Fibroblast of skin of left quadriceps (primary cell): ENCODE measurements at regions not wholly inside any gene's neighbourhood (a gene's known extent, or its start where the extent isn't known, plus 50 kb on each side); places are given as distances from the start of the nearest gene placed in this dataset.
"Not testable (repeated sequence)": the region's sequence is repeated elsewhere in the genome, so short reads cannot be mapped to it uniquely, and the experiment has no call there.

Experiments
- DNase-seq, 2 experiments: peaks; one replicate each; pipeline ENCODE4 v3.0.0-alpha.2; 2013; ENCODE audit warnings: low read depth in 2 of 2

- DNase-seq, result not testable (repeated sequence)
Measured at GRCh38 chr10:28896791-28897409, 219.6 kb downstream of the BAMBI start.

DNA sequence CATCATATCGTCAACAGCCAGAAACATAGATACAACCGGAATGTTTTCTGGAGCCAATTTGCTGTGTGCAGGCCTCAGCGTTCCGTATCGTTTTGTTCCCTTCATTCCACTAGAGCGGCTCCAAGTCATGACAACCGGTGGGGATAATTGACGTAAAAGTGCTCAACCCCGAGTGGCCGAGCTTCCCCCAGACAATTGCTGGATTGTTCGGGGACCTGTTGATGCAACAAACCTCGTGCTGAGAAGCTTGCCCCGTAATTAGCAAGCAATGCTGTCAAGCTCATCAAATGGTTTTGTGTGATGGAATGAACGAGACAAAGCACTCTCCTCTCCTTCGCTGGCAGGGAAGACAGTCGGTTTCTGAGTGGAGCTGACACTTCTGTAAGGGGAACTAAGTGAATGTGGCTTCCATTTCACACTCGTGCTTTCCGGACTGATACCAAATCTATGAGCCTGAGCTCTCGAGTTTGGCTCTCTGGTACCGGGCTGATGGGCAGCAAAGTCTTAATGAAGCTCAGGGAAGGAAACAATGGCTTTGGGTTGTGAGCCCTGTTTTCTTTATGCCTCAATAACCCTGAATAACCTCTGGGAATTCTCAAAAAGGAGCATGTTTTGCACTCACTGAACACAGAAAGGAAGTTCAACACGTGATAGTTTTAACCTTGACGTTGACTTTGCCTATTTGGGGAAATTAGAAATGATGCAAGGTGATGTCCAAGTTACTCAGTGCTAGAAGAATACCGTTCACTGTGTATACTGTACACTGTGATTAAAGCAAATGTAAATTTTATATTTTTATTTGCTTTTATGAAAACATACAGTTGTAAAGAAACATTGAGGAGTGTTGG, 220.5 kb downstream of the BAMBI start:
- DNase-seq, result no peak

GRCh38 chr10:28902215-28902614, 224.9 kb downstream of the BAMBI start:
- no peak for DNase-seq

DNA sequence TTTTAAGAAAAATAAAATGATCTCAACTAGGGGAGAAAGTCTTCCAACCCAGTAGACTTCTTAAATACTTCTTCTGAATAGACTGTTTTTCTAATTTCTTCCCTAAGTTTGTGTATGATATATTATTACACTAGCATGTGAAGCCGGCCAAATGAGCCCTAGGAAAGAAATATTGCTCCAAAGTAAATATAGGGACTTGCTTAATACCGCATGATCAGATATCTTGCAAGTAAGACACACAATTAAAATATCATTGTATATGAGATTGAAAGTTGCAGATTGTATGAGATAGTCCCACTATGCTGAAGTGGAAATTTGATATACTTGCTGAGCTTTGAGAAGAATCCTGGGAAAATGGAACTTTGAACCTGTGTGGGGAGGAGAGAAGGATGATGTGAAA, 225.7 kb downstream of the BAMBI start:
- DNase-seq, result no peak

DNA sequence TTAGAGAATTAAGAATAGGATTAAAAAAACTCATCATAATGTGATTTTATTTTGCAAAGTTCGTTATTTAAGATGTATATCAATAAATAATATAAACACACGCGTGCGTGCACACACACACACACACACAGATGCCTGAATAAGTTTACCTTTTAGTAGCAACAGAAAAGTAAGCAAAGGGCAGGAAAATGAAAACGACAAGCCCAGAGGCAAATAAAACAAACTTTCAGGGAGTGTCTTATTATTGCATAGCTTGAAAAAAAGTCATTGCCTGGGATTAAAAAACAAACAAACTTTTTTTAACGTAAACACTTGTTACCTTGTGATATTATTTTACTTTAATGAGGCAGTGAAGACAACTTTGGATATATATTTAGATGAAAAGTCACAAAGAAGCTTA, 226.4 kb downstream of the BAMBI start:
- no peak for DNase-seq

GRCh38 chr10:28905371-28905770, 228.1 kb downstream of the BAMBI start:
- DNase-seq, result no peak

- DNase-seq, result no peak
Measured at GRCh38 chr10:28906011-28906411, 228.7 kb downstream of the BAMBI start.

GRCh38 chr10:28906415-28906814, 229.1 kb downstream of the BAMBI start:
- DNase-seq, result no peak

- DNase-seq, result no peak
Measured at GRCh38 chr10:28906934-28907333, 229.6 kb downstream of the BAMBI start.

DNA sequence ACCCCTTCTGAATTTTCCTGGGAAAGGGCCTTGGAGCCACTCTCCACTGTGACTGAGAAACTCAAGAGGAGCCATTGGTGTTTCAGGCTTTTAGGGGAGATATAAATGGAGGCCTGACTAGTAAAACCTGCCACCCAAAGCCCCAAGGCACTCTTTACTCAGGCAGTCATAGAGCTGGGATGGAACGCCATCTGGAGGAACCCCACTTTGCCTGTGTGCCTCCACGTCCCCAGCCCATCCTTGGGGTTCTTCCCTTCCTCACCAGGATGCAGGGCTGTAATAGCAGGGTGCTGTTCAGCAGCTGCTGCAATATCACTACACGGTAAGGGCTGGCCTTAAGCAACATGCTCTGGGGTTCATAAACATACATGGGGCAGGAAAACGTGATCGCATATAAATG, 232.6 kb downstream of the BAMBI start:
- DNase-seq, result no peak

DNA sequence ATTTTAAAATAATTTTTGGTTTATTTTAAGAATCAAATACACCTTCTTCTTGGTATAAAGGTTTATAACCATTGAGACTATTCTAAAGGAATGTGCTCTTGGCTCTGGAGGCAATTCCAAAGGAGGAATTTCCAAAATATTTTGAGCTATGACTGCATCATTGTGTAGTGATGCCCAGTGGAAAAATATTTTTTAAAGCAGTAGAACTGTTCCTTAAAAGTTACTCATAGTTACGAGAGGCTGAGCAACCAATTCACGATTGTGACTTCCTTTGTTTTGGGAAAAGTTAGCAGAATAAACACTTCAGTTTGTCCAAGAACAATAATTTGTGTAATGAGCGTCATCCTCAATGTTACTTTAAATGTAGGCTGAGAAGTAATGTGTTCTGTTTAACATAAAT, 233.6 kb downstream of the BAMBI start:
- peak; percentile 19 to 28 for DNase-seq

- not testable (repeated sequence) for DNase-seq
Measured at GRCh38 chr10:28911511-28911910, 234.2 kb downstream of the BAMBI start.

- DNase-seq, result no peak
Measured at GRCh38 chr10:28912017-28912783, 234.9 kb downstream of the BAMBI start.

DNA sequence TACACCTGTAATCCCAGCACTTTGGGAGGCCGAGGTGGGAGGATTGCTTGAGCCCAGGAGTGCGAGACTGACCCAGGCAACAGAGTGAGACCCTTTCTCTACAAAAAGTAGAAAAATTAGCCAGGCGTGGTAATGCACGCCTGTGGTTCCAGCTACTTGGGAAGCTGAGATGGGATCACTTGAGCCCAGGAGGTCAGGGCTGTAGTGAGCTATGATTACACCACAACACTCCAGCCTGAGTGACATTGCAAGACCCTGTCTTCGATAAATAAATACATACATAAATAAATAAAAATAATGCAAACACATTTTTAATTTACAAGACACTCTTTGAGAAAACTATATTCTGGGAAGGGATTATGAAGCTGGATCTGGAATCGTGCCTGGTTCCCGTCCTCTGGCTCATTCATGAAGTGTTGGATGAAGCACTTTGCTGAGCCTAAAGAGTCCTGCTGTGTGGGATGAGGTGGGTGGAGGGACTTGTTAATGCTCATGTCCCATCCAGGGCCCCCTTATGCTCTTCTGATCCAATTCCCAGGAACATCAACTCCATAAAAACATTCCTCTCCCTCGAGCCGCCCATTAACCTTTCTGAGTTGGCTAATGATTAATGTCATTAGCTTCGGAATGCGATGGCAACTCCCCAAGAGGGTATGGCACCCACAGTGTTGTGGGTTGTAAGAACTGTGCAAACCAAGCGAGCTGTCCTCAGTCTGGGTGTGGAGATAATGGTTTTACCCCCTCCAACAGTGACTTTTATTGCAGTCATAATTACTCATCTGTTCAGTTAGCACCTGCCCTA, 236.3 kb downstream of the BAMBI start:
- DNase-seq, result no peak

- no peak for DNase-seq
Measured at GRCh38 chr10:28914701-28915100, 237.4 kb downstream of the BAMBI start.

GRCh38 chr10:28915989-28916588, 238.8 kb downstream of the BAMBI start:
- no peak for DNase-seq

DNA sequence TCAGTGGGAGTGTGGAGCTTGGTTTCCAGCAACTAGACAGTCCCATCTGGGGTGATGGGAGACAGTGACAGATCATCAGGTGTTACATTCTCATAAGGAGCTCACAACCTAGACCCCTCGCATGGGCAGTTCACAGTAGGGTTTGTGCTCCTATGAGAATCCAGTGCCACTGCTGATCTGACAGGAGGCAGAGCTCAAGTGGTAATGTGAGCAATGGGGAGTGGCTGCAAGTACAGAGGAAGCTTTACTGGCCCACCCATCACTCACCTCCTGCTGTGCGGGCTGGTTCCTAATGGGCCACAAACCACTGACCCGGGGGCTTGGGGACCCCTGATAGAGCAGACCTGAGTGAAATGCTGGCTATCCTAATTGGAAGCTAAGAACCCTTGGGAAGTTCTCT, 242.8 kb downstream of the BAMBI start:
- no peak for DNase-seq

DNA sequence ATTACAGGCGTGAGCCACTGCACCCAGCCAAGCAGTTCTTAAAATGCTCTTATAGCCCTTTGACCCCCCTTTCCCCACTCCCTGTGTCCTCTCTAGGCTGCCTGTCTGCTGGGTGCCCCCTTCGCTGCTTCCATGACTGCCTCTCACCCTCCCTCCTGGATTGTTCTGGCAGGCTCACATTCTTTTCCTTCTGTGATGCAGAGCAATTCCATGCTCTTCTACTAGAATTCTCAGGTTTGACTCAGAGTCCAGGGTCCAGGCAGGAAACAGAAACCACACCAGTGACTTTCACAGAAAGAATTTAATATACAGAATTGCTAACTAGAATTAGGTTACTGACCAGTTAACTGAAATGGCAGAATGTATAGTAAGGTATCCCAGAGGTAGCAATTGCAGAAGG, 244.8 kb downstream of the BAMBI start:
- DNase-seq, result no peak

DNA sequence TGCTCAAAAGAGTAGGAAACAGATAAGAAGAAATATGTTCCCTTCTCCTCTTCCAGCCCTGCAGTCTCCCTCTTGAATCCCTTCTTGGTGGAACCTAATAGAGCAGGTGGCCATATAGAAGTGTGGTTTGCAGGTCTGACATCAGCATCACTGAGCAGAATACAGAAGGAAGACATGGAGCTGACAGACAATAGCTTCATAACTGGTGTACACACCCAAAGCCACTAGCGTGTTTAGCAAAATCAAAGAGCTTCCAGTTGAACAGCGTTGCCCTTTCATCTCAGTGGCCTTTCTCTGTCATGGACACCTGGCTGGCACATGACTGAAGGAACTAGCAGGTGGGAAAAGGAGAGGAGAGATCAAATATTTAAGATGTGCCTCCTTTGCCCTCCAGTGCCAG, 245.5 kb downstream of the BAMBI start:
- DNase-seq, result no peak

DNA sequence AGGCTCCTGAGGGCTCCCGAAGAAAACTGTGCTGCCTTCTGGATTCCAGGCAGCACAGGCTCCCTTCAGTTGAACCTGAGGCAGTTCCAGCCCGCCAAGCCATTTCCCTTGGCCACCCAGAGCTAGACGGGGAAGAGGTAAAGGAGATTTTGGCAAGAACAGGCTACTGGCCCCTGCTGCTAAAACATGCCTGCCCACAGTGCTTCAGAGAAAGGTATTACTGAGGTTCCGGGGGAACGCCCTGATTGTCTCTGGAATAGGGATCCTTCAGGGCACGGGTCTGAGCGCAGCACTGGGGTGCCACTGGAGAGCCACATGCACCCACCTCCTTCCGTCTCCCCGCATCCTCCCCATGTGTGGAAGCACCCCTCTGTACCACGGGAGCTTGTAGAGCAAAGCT, 247.4 kb downstream of the BAMBI start:
- no peak for DNase-seq

- no peak for DNase-seq
Measured at GRCh38 chr10:28925121-28925663, 247.9 kb downstream of the BAMBI start.
